ENCODE measurements at regions not wholly inside any gene's neighbourhood (a gene's known extent, or its start where the extent isn't known, plus 50 kb on each side); places are given as distances from the start of the nearest gene placed in this dataset.

GRCh38 chr5:144788556-144788955 is 617.9 kb downstream of the KCTD16 start:
- Histone ChIP-seq H3K9ac (ENCODE audit: low read depth, low read length) (no peak overlapping the region), H3K27ac (ENCODE audit: low read depth, low read length) (no peak overlapping the region), H3K9me3 (ENCODE audit: control insufficient read depth, insufficient read depth, low read length) (no peaks in the 10 kb centered on the region), H3K36me3 (ENCODE audit: control insufficient read depth, insufficient read depth, low read length) (no peaks in the 10 kb centered on the region), H3K27me3 (ENCODE audit: control insufficient read depth, insufficient read depth, low read length) (no peaks in the 10 kb centered on the region), H3K4me3 (ENCODE audit: low read depth, low read length) (no peak overlapping the region), H3K4me1 (ENCODE audit: control insufficient read depth, insufficient read depth, low read length) (no peaks in the 10 kb centered on the region)

- Histone ChIP-seq H3K9me3 (ENCODE audit: control insufficient read depth, insufficient read depth, low read length) (no peaks in the 10 kb centered on the region), H3K9ac (ENCODE audit: low read depth, low read length) (no peak overlapping the region), H3K4me1 (ENCODE audit: control insufficient read depth, insufficient read depth, low read length) (no peaks in the 10 kb centered on the region), H3K4me3 (ENCODE audit: low read depth, low read length) (no peak overlapping the region), H3K27ac (ENCODE audit: low read depth, low read length) (no peak overlapping the region), H3K27me3 (ENCODE audit: control insufficient read depth, insufficient read depth, low read length) (no peaks in the 10 kb centered on the region), H3K36me3 (ENCODE audit: control insufficient read depth, insufficient read depth, low read length) (no peaks in the 10 kb centered on the region)
Observed at GRCh38 chr5:144788046-144788445, 617.4 kb downstream of the KCTD16 start.

- Histone ChIP-seq H3K9ac (ENCODE audit: low read depth, low read length) (no peak overlapping the region), H3K27ac (ENCODE audit: low read depth, low read length) (no peak overlapping the region), H3K27me3 (ENCODE audit: control insufficient read depth, insufficient read depth, low read length) (no peaks in the 10 kb centered on the region), H3K4me3 (ENCODE audit: low read depth, low read length) (no peak overlapping the region), H3K9me3 (ENCODE audit: control insufficient read depth, insufficient read depth, low read length) (no peaks in the 10 kb centered on the region), H3K36me3 (ENCODE audit: control insufficient read depth, insufficient read depth, low read length) (no peaks in the 10 kb centered on the region), H3K4me1 (ENCODE audit: control insufficient read depth, insufficient read depth, low read length) (no peaks in the 10 kb centered on the region)
Observed at GRCh38 chr5:144779368-144779767, 608.7 kb downstream of the KCTD16 start.

GRCh38 chr5:144778561-144778960 is 607.9 kb downstream of the KCTD16 start:
- no peak overlapping the region for H3K4me3 ChIP-seq (ENCODE audit: low read depth, low read length)
- H3K27ac ChIP-seq (ENCODE audit: low read depth, low read length): no peak overlapping the region
- H3K27me3 ChIP-seq (ENCODE audit: control insufficient read depth, insufficient read depth, low read length): no peaks in the 10 kb centered on the region
- H3K9me3 ChIP-seq (ENCODE audit: control insufficient read depth, insufficient read depth, low read length): no peaks in the 10 kb centered on the region
- no peaks in the 10 kb centered on the region for H3K4me1 ChIP-seq (ENCODE audit: control insufficient read depth, insufficient read depth, low read length)
- no peak overlapping the region for H3K9ac ChIP-seq (ENCODE audit: low read depth, low read length)
- no peaks in the 10 kb centered on the region for H3K36me3 ChIP-seq (ENCODE audit: control insufficient read depth, insufficient read depth, low read length)

GRCh38 chr5:144774197-144774596 is 603.5 kb downstream of the KCTD16 start:
- Histone ChIP-seq H3K9ac (ENCODE audit: low read depth, low read length) (no peak overlapping the region), H3K27me3 (ENCODE audit: control insufficient read depth, insufficient read depth, low read length) (no peaks in the 10 kb centered on the region), H3K9me3 (ENCODE audit: control insufficient read depth, insufficient read depth, low read length) (no peaks in the 10 kb centered on the region), H3K27ac (ENCODE audit: low read depth, low read length) (no peak overlapping the region), H3K4me1 (ENCODE audit: control insufficient read depth, insufficient read depth, low read length) (no peaks in the 10 kb centered on the region), H3K4me3 (ENCODE audit: low read depth, low read length) (no peak overlapping the region), H3K36me3 (ENCODE audit: control insufficient read depth, insufficient read depth, low read length) (no peaks in the 10 kb centered on the region)

GRCh38 chr5:144773628-144774027 is 603.0 kb downstream of the KCTD16 start:
- Histone ChIP-seq H3K27ac (ENCODE audit: low read depth, low read length) (no peak overlapping the region), H3K27me3 (ENCODE audit: control insufficient read depth, insufficient read depth, low read length) (no peaks in the 10 kb centered on the region), H3K4me3 (ENCODE audit: low read depth, low read length) (no peak overlapping the region), H3K4me1 (ENCODE audit: control insufficient read depth, insufficient read depth, low read length) (no peaks in the 10 kb centered on the region), H3K9me3 (ENCODE audit: control insufficient read depth, insufficient read depth, low read length) (no peaks in the 10 kb centered on the region), H3K36me3 (ENCODE audit: control insufficient read depth, insufficient read depth, low read length) (no peaks in the 10 kb centered on the region), H3K9ac (ENCODE audit: low read depth, low read length) (no peak overlapping the region)

GRCh38 chr5:144771802-144772201 is 601.1 kb downstream of the KCTD16 start:
- no peak overlapping the region for H3K27ac ChIP-seq (ENCODE audit: low read depth, low read length)
- no peaks in the 10 kb centered on the region for H3K4me1 ChIP-seq (ENCODE audit: control insufficient read depth, insufficient read depth, low read length)
- no peaks in the 10 kb centered on the region for H3K27me3 ChIP-seq (ENCODE audit: control insufficient read depth, insufficient read depth, low read length)
- H3K9me3 ChIP-seq (ENCODE audit: control insufficient read depth, insufficient read depth, low read length): no peaks in the 10 kb centered on the region
- no peak overlapping the region for H3K9ac ChIP-seq (ENCODE audit: low read depth, low read length)
- H3K36me3 ChIP-seq (ENCODE audit: control insufficient read depth, insufficient read depth, low read length): no peaks in the 10 kb centered on the region
- H3K4me3 ChIP-seq (ENCODE audit: low read depth, low read length): no peak overlapping the region

GRCh38 chr5:144742361-144742760 is 571.7 kb downstream of the KCTD16 start:
- H3K36me3 ChIP-seq (ENCODE audit: control insufficient read depth, insufficient read depth, low read length): no peaks in the 10 kb centered on the region
- no peak overlapping the region for H3K9ac ChIP-seq (ENCODE audit: low read depth, low read length)
- no peaks in the 10 kb centered on the region for H3K27me3 ChIP-seq (ENCODE audit: control insufficient read depth, insufficient read depth, low read length)
- H3K4me1 ChIP-seq (ENCODE audit: control insufficient read depth, insufficient read depth, low read length): no peaks in the 10 kb centered on the region
- no peak overlapping the region for H3K4me3 ChIP-seq (ENCODE audit: low read depth, low read length)
- H3K27ac ChIP-seq (ENCODE audit: low read depth, low read length): no peak overlapping the region
- no peaks in the 10 kb centered on the region for H3K9me3 ChIP-seq (ENCODE audit: control insufficient read depth, insufficient read depth, low read length)

- Histone ChIP-seq H3K27ac (ENCODE audit: low read depth, low read length) (no peak overlapping the region), H3K4me1 (ENCODE audit: control insufficient read depth, insufficient read depth, low read length) (no peaks in the 10 kb centered on the region), H3K36me3 (ENCODE audit: control insufficient read depth, insufficient read depth, low read length) (no peaks in the 10 kb centered on the region), H3K4me3 (ENCODE audit: low read depth, low read length) (no peak overlapping the region), H3K27me3 (ENCODE audit: control insufficient read depth, insufficient read depth, low read length) (no peaks in the 10 kb centered on the region), H3K9me3 (ENCODE audit: control insufficient read depth, insufficient read depth, low read length) (no peaks in the 10 kb centered on the region), H3K9ac (ENCODE audit: low read depth, low read length) (no peak overlapping the region)
Observed at GRCh38 chr5:144731786-144732185, 561.1 kb downstream of the KCTD16 start.

- Histone ChIP-seq H3K27me3 (ENCODE audit: control insufficient read depth, insufficient read depth, low read length) (no peaks in the 10 kb centered on the region), H3K27ac (ENCODE audit: low read depth, low read length) (no peak overlapping the region), H3K4me1 (ENCODE audit: control insufficient read depth, insufficient read depth, low read length) (no peaks in the 10 kb centered on the region), H3K9me3 (ENCODE audit: control insufficient read depth, insufficient read depth, low read length) (0 out of 2 replicates have a peak, but pooled peaks cover 3% of the 10 kb centered on the region), H3K4me3 (ENCODE audit: low read depth, low read length) (no peak overlapping the region), H3K36me3 (ENCODE audit: control insufficient read depth, insufficient read depth, low read length) (no peaks in the 10 kb centered on the region), H3K9ac (ENCODE audit: low read depth, low read length) (no peak overlapping the region)
Observed at GRCh38 chr5:144712090-144712489, 541.4 kb downstream of the KCTD16 start.

- Histone ChIP-seq H3K27me3 (ENCODE audit: control insufficient read depth, insufficient read depth, low read length) (no peaks in the 10 kb centered on the region), H3K4me3 (ENCODE audit: low read depth, low read length) (no peak overlapping the region), H3K27ac (ENCODE audit: low read depth, low read length) (no peak overlapping the region), H3K36me3 (ENCODE audit: control insufficient read depth, insufficient read depth, low read length) (no peaks in the 10 kb centered on the region), H3K9me3 (ENCODE audit: control insufficient read depth, insufficient read depth, low read length) (0 out of 2 replicates have a peak, but pooled peaks cover 3% of the 10 kb centered on the region), H3K4me1 (ENCODE audit: control insufficient read depth, insufficient read depth, low read length) (no peaks in the 10 kb centered on the region), H3K9ac (ENCODE audit: low read depth, low read length) (no peak overlapping the region)
Observed at GRCh38 chr5:144711172-144711571, 540.5 kb downstream of the KCTD16 start.

- Histone ChIP-seq H3K9me3 (ENCODE audit: control insufficient read depth, insufficient read depth, low read length) (0 out of 2 replicates have a peak, but pooled peaks cover 3% of the 10 kb centered on the region), H3K4me3 (ENCODE audit: low read depth, low read length) (no peak overlapping the region), H3K27me3 (ENCODE audit: control insufficient read depth, insufficient read depth, low read length) (no peaks in the 10 kb centered on the region), H3K36me3 (ENCODE audit: control insufficient read depth, insufficient read depth, low read length) (no peaks in the 10 kb centered on the region), H3K27ac (ENCODE audit: low read depth, low read length) (no peak overlapping the region), H3K9ac (ENCODE audit: low read depth, low read length) (no peak overlapping the region), H3K4me1 (ENCODE audit: control insufficient read depth, insufficient read depth, low read length) (no peaks in the 10 kb centered on the region)
Observed at GRCh38 chr5:144710637-144711036, 540.0 kb downstream of the KCTD16 start.

Data from HUES48 (cell line).